HG03342 (cell line): ENCODE measurements at regions not wholly inside any gene's neighbourhood (a gene's known extent, or its start where the extent isn't known, plus 50 kb on each side); places are given as distances from the start of the nearest gene placed in this dataset.

Source experiments
- ATAC-seq: cut with Tn5 transposase; IDR thresholded peaks from one replicate; pipeline ENCODE4 v1.9.1; 2021; ENCODE audit warnings: mild to moderate bottlenecking, moderate library complexity; ENCODE audit not compliant: unreplicated experiment

DNA sequence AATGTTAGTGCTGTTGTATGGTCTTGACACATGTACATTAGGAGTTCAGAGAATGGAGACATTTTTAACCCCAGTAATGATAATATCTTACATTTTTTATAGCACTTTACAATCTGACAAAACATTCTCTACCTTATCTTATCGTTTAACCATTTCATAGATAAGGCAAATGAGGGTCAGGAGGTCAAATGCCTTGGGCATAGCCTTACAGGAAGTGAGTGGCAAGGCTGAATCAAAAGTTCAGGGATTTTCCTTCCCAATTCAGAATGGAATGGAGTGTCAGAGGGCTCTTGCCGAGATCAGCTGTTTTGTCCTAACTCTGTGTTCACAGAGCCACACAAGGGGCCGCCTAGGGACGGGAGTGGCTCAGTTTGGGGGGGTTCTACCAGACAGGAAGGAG lies 57.6 kb upstream of the AK4 start:
- ATAC-seq = no peak

DNA sequence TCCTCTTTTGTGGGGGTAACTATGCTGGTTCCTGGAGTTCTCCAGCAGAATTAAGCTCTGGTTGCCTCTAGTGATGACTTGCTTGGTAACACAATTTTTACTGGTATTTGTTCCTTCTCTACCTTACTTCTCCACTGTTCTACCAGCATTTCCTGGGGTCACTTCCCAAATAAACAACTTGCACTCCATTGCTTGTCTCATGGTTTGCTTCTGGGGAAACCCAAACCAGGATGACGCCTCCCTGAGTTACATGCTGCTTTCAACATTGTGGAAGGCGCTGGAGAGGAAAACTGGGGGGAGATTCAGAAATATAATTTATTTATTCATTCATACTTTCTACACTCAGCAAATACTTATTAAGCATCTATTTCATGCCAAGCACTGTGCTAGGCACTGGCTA lies 55.3 kb upstream of the AK4 start:
- no peak for ATAC-seq

DNA sequence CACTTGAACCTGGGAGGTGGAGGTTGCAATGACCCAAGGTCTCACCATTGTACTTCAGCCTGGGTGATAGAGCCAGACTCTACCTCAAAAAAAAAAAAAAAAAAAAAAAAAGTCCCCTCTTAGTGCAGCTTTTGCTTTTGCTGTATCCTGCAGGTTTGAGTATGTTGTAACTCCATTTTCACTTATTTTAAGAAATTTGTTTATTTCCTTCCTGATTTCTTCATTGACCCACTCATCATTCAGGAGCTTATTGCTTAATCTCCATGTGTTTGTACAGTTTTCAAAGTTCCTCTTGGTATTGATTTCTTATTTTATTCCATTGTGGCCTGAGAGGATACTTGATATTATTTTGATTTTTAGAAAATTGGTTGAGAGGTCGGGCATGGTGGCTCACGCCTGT lies 50.9 kb upstream of the AK4 start:
- no peak for ATAC-seq
